Stomach (tissue), 4 donors: ENCODE measurements at regions not wholly inside any gene's neighbourhood (a gene's known extent, or its start where the extent isn't known, plus 50 kb on each side); places are given as distances from the start of the nearest gene placed in this dataset.

Experiments
- CTCF ChIP-seq, 7 experiments: fragments of 450-650 bp in 4 of 7; fragments of 200-600 bp in 3 of 7; sonication (generic) in 3 of 7; IDR thresholded peaks; one replicate each; pipeline ENCODE4 v1.5.1; 2016 to 2019; ENCODE audit warnings: antibody characterized with exemption in 7 of 7, control low read depth in 2 of 7, mild to moderate bottlenecking in 1 of 7
- EP300 ChIP-seq: sonication (generic); formaldehyde crosslinking; IDR thresholded peaks from one replicate; pipeline ENCODE4 v1.6.1; 2017; ENCODE audit warnings: antibody characterized with exemption

- no peak for TF ChIP-seq EP300
- no peak for TF ChIP-seq CTCF (IDR thresholded peaks at IDR 0.05)
These were observed 81.6 kb upstream of the NFIB start for GRCh38 chr9:14395317-14396082.
